ENCODE measurements at regions not wholly inside any gene's neighbourhood (a gene's known extent, or its start where the extent isn't known, plus 50 kb on each side); places are given as distances from the start of the nearest gene placed in this dataset.

- TF ChIP-seq EZH2phosphoT487 (IDR thresholded peaks at IDR 0.05; ENCODE audit: borderline replicate concordance, low read length) (no peak), CTCF (conservative IDR thresholded peaks at IDR 0.05; ENCODE audit: low read depth, low read length) (no peak), EZH2 (IDR thresholded peaks at IDR 0.05; ENCODE audit: low read length, unreplicated experiment) (no peak)
Measured at GRCh38 chr11:80451105-80451504, 1010.3 kb upstream of the TENM4 start.

Data from PC-3 (cell line).